ENCODE measurements at regions not wholly inside any gene's neighbourhood (a gene's known extent, or its start where the extent isn't known, plus 50 kb on each side); places are given as distances from the start of the nearest gene placed in this dataset.
A peak's percentile ranks its signal among the peaks of the same experiment; 100 is the strongest.

DNA sequence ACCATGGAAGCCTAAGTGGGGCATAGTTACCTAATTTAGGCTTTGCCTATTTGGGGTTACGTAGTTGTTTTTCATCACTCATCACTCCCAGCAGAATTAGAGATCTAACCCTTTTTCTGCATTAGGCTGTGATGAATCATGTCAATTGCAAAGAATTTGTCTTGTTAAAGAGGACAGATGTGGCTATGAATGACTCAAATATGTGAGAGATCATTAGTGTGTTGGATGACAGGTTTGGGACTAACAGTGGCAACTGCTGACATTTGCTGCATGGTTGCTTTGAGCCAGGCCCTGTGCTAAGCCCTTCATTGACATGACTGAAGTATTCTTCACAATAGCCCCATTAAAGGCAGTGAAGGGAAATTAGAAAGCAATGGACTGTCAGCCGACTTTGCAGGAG, 83.4 kb upstream of the BMPER start:
- DNase-seq, result no peak

DNA sequence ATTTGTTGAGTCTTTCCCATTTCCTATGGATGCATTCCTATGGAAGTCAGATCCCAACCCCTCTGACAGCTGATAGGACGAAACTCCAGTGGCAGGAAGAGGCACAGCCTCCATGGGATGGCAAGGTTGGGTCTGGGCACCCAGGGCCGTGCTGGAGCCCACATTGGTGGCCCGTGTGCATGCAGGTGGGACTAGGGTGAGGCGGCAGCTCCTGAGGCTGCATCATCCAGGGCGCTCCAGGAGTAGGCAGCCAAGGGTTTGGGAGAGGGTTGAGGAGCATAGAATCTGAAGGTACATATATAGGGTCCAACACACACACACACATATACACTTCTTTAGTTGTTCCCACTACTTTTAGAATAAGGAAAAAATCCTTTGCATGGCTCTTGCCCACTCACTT, 81.4 kb upstream of the BMPER start:
- DNase-seq, result no peak

DNA sequence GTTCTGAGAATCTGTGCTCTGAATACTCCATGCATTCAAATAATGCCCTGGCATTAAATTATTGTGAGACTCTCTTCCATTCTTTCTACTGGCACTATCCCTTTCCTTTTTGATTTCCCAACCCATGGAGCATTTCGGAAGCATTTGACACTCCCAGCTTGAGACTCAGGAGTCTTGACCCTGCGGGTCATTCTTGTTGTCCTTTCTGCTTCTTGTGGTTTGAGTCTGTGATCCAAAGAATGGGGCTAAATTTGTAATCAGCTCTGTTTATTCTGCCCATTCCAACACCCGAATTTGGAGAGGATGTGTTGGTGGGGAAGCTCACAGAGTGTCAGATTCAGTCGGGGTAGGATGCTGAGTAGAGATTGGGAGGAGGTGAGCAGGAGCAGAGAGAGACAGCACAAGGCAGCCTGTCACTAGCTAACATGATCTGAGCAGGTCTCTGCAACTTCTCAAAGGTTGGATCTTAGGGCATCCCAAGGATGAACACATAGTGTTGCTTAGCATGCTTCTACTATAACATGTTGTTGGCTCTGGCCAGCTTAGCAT, 80.4 kb upstream of the BMPER start:
- DNase-seq, result no peak

DNA sequence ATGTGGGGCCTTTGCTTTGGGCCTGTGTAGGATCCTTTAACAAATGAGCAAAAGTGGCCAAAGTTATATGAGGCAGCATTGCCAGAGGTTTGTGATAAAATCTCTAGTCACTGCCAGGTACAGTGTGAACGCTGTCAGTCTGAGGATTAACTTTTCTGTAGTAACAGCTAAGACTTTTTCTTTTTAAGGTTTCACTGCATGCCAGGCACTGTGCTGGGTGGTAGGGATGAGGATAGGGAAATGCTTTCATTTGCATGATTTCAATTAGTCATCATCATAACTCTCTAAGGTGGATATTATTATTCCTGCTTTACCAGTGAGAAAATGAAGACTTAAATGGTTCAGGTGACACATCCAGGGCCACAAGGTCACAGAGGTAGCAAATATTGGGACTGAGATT, 79.7 kb upstream of the BMPER start:
- DNase-seq, result no peak

DNA sequence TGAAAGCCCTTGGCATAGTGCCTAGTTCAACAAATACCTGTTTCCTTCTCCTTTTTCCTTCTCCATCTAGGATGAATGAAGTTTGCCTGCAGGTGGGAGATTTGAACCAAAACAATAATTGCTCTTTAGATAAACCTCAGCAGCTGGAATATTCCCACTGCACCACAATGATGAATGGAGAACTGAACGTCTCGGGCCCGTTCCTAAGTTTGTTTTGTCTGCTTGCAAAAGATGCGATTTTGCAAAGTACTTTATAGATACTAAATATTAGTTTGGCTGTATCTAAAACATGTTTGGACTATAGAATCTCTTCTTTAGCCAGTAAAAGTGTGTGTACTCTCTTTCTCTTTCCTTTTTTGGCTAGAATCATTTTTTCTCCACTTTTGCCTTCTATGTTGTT, 75.8 kb upstream of the BMPER start:
- DNase-seq, result no peak

DNA sequence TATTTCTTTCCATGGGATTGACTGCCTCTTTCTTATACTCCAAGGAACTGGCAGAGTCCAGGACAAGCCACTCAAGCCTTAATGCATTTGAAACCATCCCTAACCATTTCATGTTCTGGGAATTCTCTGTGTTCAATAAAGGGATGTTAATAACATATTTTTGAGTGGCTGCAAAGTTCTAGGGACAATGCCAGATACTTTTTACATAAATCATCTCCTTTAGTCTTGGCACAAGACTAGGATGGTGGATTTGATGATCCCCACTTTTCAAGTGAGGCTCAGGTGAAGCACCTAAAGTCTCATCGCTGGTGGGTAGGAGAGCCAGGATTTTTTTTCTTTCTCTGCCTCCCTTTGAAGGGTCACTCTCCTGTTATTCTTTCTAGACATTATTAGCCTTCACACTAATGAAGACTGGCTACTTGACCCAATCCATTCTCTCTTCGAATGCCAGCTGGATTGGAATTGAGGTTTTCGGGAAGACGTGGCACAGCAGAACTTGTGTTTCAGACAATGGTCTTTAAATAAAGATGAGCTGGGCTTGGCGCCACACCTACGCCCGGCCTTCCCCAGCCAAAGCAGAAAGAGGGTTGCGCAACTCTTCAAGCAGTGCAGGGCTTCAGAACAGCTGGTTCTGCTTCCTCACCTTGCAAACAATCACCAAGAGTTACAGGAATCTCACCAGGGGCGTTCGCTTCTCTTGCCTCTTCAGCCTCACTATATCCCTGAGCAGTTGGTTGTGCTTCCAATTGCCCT, 73.8 kb upstream of the BMPER start:
- peak; percentile 29 for DNase-seq

DNA sequence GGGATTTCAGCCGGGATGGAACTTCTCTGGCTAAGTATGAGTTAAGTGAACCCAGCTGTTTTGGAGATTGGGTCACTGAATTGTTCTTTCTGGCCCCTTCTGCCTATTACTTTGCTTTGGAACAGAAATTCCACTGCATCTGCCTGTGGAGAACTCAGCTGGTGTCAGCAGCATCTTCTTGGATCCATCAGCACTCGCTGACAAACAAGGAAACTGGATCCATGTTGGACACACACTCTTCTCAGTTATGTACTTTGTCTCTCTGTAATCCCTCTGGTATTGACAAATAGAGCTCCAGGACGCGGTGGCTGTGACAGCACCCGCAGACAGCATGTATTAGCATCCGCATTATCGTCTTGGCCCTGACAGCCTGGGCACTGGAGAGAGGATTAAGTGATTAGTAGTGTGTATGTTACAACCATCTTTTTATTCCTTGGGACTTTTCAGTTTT, 73.0 kb upstream of the BMPER start:
- peak; percentile 39 for DNase-seq

DNA sequence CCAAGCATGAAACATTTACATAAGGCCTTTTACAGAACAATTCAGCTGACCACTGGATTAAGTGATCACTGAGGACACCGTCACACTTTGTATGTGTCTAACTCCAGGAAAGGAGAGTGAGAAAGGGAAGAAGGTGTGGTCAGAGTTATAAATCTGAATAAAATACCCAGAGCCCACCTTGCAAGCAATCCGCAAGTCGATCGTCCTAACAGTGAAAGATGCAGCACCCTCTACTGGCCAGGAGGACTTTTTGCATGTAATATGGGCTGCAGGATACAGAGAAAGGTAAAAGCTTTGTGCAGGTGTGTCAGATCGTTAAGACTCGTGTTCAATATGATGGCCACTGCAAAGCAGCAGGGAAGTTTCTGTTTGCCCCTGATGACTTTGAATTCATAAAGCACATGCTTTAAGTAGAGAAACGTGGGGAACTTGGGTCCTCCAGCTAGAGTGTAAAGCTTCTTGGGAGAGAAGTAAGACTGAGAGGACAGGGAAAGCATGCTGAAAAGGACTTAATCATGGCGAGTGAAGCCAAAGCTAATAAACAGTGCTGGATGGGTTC, 68.5 kb upstream of the BMPER start:
- no peak for DNase-seq

DNA sequence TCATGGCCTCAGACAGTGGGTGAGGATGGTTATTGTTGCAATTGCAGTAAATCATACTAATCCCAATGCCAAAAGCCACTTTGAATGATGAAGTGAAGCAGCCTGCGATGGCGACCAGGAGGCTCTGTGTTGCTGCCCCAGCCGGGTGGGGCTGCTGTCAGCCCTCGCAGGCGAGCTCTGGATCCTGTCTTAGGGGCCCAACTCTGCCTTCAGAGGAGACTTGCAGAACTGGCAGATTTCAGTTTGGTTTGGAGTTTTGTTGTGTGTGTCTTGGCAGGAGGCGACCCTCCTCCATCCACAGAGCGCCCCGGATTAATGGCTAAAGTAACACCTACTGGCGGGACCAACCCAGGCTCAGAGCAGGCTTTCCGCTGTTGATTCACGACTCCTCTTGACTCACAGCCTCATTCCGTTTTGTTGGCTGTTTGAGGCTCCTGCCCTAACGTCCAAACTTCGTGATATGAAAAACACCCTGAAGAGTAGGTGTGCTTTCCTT, 67.9 kb upstream of the BMPER start:
- DNase-seq, result peak; percentile 27

DNA sequence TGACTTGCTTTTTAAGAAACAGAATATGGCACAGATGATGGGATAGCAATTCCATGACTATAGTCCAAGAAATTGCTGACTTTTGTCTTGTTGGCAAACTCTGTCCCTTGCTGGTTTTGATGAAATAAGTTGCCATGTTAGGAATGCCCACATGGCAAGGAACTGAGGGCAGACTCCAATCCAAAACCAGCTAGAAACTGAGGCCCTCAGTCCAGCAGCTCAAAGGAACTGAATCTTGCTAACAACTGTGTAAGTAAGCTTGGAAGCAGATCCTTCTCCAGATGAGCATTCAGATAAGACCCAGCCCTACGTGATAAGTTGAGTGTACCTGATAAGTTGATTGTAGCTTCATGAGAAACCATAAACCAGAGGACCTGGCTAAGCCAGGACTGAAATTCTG, 64.3 kb upstream of the BMPER start:
- DNase-seq, result no peak

DNA sequence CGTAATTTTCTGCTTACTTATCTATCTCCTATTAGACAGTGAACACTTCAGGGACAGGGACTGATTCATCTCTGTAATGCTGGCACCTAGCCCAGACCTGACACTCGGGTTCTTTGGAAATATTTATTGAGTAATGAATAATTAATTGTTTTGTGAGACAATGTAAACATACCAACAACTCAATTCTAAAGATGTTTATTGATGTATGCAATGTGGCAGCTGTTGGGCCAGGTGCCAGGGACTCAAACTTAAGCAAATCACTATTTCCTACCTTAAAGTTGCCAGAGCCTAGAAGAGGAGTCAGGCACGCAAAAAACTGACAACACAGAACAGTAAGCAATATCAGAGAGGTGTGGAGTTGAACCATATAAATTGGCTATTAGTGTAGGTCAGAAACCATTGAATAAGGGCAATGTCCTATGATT, 63.6 kb upstream of the BMPER start:
- DNase-seq, result no peak

DNA sequence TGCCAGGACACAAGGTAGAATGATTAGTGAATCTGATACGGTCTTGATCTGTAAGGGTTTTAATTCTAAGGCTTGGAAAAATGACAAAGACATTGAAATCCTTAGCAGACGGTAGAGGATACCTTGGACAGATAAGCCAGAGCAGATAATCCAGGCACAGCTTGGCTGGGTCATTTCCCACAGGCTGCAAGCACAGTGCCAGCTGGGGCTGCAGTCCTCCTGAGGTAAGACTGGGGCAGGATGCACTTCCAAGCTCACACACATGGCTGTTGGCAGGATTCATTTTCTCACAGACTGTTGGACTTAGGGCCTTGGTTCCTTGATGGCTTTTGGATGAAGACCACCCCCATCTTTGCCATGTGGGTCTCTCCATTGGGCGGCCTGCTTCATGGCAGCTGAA, 63.2 kb upstream of the BMPER start:
- no peak for DNase-seq

DNA sequence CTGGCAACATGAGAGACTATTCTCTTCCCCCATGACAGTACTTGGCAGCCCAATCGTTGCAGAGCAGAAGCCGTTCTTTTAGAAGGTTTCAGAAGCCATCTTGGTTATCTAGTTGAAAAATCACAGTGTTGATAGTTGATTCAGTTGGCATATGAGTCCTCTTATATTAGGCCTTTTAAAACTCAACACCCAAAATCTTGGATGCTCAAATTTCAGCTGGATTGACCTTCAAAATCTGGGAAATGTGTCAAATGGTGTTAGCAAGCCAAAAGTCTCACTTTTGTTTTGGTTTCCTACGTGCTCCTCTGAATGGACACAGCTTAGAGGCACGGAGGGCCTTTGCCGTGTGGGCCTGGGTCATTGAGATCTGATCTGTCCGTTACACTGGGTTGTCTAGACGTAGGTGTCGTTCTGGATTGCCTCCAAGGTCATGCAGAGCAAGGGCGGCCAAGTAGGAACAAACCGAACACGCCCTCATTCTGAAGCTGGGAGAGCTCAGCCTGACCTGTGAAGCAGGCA, 59.3 kb upstream of the BMPER start:
- DNase-seq, result no peak

DNA sequence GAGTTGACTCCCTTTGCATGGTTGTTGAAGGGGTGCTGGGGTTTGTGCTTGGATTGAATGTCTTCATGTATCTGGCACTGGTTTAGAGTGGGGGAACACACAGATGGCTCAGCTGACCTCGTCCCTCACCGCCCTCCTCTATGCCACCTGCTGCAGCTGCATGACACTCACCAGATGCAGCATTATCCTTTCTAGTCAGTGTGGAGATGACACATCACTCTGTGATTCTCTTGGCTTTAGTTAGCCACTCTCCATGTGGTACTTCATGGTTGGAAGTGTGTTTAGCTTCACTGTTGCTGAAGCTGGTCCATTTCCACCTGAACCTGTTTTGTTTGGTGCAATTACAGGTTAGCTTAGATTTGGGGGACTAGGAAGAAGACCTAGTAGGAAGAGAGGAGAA, 56.3 kb upstream of the BMPER start:
- DNase-seq, result no peak

DNA sequence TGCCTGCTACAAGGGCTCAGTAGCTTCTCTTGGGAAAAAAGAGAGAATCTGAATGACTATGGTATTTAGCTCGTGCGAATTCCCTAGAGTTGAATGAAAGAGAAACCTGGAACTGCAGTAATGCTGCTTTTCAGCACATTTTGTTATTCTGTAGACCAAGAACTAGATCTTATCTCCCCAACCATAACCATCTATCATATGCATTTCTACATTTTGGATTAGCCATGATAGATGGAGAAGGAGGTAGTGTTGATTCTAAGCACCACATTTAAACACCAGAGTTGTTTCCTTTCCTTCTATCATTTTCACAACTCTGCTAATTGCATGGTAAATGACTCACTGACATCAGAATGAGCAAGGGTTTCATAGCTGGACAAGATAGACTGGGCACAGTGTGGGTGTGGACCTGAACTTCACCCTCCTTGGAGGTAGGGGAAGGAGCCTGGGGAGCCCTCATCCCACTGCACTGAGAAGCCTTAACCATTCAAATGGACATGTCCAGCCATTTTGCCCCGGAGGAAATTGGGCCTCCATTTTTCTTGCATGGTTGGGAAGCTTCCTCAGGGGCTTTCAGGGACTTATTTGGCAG, 55.3 kb upstream of the BMPER start:
- DNase-seq, result no peak

DNA sequence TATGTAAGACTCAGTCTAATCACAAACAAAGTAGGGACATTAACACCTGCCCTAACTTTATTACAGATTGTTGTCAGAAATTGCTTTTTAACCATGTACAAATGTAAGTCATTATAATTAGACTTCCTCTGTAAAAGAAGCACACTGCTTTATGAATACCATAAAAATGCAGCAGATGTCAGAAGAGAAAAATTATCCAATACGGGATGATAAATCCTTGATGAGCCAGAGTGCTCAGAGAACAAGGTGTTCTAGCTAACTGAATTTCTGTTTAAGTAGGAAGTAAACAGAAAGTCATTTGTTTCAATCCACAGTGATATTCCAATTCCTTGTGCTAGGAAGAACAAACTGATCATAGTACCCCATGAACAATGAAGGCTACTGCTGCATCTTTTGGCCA, 54.6 kb upstream of the BMPER start:
- DNase-seq, result no peak

DNA sequence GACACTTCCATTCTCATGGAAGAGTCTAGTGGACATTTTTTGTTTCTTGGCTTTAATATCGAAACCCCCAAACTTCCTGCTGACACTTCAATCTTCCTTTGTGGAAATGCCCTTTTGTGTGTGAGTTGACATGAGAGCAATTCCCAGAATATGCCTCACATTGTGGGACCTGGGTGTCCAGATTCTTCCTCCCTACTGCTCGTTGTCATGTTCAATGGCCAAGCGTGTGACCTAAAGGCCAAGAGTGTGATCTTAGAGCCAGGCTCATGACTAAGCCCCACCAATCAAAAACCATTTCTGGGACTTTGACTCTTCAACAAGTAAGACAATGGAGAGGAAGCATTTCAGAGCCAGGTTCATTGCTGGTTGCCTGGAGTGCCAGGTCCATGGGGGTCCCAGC, 52.5 kb upstream of the BMPER start:
- DNase-seq, result no peak

DNA sequence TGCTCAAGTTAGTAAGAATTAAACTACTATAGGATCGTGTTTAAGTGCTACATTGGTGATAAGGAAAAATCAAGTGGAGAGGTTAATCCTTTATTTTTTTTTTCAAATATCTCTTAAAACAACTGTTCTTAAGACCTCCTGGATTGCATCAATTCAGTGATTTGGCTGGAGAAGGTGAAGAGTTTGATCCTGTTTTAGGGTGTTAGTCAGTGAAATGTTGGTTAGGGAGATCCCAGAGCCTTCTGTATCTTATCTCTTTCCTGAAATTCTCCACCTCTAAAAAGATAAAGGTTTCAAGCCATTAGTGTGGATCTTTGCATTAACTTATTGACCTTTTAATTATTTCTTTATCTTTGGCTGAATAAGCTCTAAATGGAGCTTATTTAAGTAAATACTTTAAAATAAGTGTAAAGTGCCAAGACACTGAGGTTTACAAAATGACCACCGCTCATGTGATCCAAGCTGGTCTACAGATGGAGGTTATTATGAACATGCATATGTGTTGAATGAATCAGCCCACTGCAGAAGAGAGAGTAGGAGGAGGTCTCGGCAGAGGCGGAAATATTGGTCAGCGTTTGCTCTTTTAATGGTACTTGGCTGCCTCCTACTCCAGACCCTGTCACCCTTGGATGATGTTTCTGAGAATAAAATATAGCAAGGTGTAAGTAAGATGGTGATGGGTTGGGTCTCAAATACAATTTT, 51.8 kb upstream of the BMPER start:
- DNase-seq, result no peak

DNA sequence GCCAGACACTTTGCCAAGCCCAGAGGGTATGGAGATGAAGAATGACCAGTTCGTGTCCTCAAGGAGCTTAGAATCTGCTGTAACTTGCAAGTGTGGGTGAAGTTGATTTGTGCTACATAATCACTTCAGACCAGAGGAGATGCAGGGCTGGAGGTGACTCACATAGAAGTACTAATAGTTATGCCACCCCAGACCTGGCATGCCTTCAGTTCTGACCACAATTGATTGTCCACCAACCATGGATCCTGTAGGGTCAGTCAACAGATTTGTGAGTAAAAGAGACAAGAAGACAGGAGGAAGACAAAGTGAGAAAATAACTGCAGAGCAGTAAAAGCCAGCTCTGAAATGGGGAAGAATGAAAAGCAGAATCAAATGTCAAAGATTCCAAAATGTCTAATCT, 51.2 kb upstream of the BMPER start:
- DNase-seq, result no peak

DNA sequence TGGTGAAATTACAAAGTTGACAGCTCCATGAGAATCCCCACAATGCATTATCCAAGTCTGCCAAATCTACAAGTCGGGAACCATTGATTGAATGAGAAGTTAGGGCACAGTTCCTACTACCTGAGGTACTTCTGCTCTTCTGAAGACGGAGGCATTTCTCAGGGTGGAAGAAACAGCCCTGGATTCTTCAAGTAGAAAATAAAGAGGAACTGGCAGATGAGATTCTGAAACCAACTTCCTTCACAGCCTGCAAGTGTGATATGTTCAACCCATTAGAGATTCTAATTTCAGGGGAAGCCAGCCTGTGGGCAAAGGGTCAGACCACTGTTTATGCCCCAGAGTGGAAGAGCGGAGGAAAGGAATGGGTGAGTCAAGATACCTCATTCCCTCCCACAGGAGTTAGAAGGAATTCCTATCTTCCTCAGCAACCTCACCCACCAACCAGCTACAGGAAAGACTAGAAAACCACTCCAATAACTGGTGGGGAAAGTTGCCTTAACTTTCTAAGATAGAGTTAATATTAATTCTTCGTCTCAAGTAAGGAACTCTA, 50.5 kb upstream of the BMPER start:
- DNase-seq, result no peak
